ENCODE measurements at regions not wholly inside any gene's neighbourhood (a gene's known extent, or its start where the extent isn't known, plus 50 kb on each side); places are given as distances from the start of the nearest gene placed in this dataset.

- no peak for TF ChIP-seq CREB1 (IDR thresholded peaks at IDR 0.05; ENCODE audit: low read depth)
- TF ChIP-seq REST (IDR thresholded peaks at IDR 0.05; ENCODE audit: low read depth) = no peak
- TF ChIP-seq ZBTB7A (IDR thresholded peaks at IDR 0.05; ENCODE audit: low read depth) = no peak
- TF ChIP-seq EGR1 (IDR thresholded peaks at IDR 0.05) = no peak
- TF ChIP-seq CEBPB (IDR thresholded peaks at IDR 0.05) = no peak
Measured at GRCh38 chr5:28729067-28729466, 1690.7 kb upstream of the CDH9 start.

All from Ishikawa (cell line).